ENCODE measurements at regions not wholly inside any gene's neighbourhood (a gene's known extent, or its start where the extent isn't known, plus 50 kb on each side); places are given as distances from the start of the nearest gene placed in this dataset.

GRCh38 chr14:40697231-40697630 is 909.4 kb upstream of the LRFN5 start:
- intact Hi-C loops (cut with DNase I) = no loop called here
- Histone ChIP-seq H3K27ac (no peak overlapping the region), H3K36me3 (no peaks in the 10 kb centered on the region), H3K4me1 (no peaks in the 10 kb centered on the region), H3K4me3 (no peak overlapping the region), H3K9me3 (peaks cover 0 to 2% (median 0%) of the 10 kb centered on the region in 4 donors), H3K27me3 (no peaks in the 10 kb centered on the region)
- no peak for DNase-seq
- TF ChIP-seq POLR2AphosphoS5 (IDR thresholded peaks at IDR 0.05) = no peak
- TF ChIP-seq POLR2A (IDR thresholded peaks at IDR 0.05) = no peak
- TF ChIP-seq EP300 (IDR thresholded peaks at IDR 0.05) = no peak
- WGBS, 2 donors = 70 to 87% methylated on average over 1 of the region's 1 CpG

- peaks cover 0 to 2% (median 0%) of the 10 kb centered on the region in 4 donors for H3K9me3 ChIP-seq
- no peaks in the 10 kb centered on the region for H3K36me3 ChIP-seq
- no peaks in the 10 kb centered on the region for H3K27me3 ChIP-seq
- 84 to 85% methylated on average over 3 of the region's 3 CpGs for WGBS, 2 donors
- no peaks in the 10 kb centered on the region for H3K4me1 ChIP-seq
- H3K4me3 ChIP-seq = no peak overlapping the region
- intact Hi-C loops (cut with DNase I) = no loop called here
- TF ChIP-seq POLR2A (IDR thresholded peaks at IDR 0.05) (no peak), CTCF (IDR thresholded peaks at IDR 0.05) (no peak), POLR2AphosphoS5 (IDR thresholded peaks at IDR 0.05) (no peak), EP300 (IDR thresholded peaks at IDR 0.05) (no peak)
- no peak overlapping the region for H3K27ac ChIP-seq
- no peak for DNase-seq
Measured at GRCh38 chr14:40694023-40694422, 912.7 kb upstream of the LRFN5 start.

DNA sequence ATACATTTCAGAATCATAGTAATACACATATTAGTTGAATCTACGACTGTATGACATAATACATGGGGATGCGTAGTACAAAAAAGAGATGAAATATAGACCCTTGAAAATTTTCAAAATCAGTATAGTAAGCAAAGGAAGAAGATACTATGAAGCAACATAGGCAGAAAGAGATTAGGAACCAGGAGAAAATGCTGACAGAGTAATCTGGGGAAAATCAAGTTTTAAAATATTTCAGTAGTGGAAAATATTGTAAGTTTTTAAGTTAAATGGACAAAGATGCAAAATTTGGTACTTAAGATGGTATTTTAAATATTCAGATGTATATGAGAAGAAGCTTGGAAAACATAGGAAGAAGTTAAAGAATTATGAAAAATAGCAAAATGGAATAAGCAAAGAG is 915.6 kb upstream of the LRFN5 start:
- no peak overlapping the region for H3K4me3 ChIP-seq
- peaks cover 0 to 2% (median 0%) of the 10 kb centered on the region in 4 donors for H3K9me3 ChIP-seq
- H3K27ac ChIP-seq = no peak overlapping the region
- no peaks in the 10 kb centered on the region for H3K36me3 ChIP-seq
- intact Hi-C loops (cut with DNase I) = no loop called here
- H3K27me3 ChIP-seq = no peaks in the 10 kb centered on the region
- WGBS, 2 donors = 95 to 96% methylated on average over 2 of the region's 2 CpGs
- H3K4me1 ChIP-seq = no peaks in the 10 kb centered on the region
- TF ChIP-seq EP300 (IDR thresholded peaks at IDR 0.05) = no peak
- TF ChIP-seq CTCF (IDR thresholded peaks at IDR 0.05) = no peak
- no peak for TF ChIP-seq POLR2AphosphoS5 (IDR thresholded peaks at IDR 0.05)
- no peak for TF ChIP-seq POLR2A (IDR thresholded peaks at IDR 0.05)
- DNase-seq = no peak

GRCh38 chr14:40685764-40686163 is 920.9 kb upstream of the LRFN5 start:
- intact Hi-C loops (cut with DNase I) = no loop called here
- TF ChIP-seq POLR2A (IDR thresholded peaks at IDR 0.05) = no peak
- no peak for TF ChIP-seq CTCF (IDR thresholded peaks at IDR 0.05)
- no peak for TF ChIP-seq POLR2AphosphoS5 (IDR thresholded peaks at IDR 0.05)
- no peak for TF ChIP-seq EP300 (IDR thresholded peaks at IDR 0.05)
- Histone ChIP-seq H3K27me3 (no peaks in the 10 kb centered on the region), H3K9me3 (no peaks in the 10 kb centered on the region), H3K4me3 (no peak overlapping the region), H3K27ac (no peak overlapping the region), H3K36me3 (no peaks in the 10 kb centered on the region), H3K4me1 (no peaks in the 10 kb centered on the region)
- DNase-seq = no peak
- 68 to 87% methylated on average over 1 of the region's 1 CpG for WGBS, 2 donors

DNA sequence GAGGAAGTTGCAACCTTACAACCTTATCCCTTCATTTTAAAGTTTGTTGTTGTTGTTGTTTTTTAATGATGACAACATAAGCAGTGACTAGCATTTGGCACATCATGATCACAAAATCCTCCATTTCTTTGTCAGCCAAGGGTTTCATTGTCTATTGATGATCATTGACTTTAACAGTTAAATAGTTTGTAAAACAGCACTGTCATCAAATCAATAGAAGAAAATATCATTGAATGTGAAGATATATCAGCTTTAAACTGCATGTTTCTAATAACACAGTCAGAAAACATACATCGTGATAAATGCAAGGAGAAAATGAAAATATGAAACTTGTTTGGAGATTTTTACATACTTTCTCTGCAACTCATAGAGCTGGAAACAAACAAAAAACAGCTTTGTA is 922.3 kb upstream of the LRFN5 start:
- DNase-seq = no peak
- no peaks in the 10 kb centered on the region for H3K9me3 ChIP-seq
- no peak overlapping the region for H3K27ac ChIP-seq
- H3K36me3 ChIP-seq = no peaks in the 10 kb centered on the region
- 89 to 93% methylated on average over 1 of the region's 1 CpG for WGBS, 2 donors
- H3K4me3 ChIP-seq = no peak overlapping the region
- no peak for TF ChIP-seq POLR2AphosphoS5 (IDR thresholded peaks at IDR 0.05)
- TF ChIP-seq POLR2A (IDR thresholded peaks at IDR 0.05) = no peak
- TF ChIP-seq EP300 (IDR thresholded peaks at IDR 0.05) = no peak
- no peak for TF ChIP-seq CTCF (IDR thresholded peaks at IDR 0.05)
- no peaks in the 10 kb centered on the region for H3K4me1 ChIP-seq
- intact Hi-C loops (cut with DNase I) = no loop called here
- H3K27me3 ChIP-seq = no peaks in the 10 kb centered on the region
